GM21528 (cell line): ENCODE measurements at regions not wholly inside any gene's neighbourhood (a gene's known extent, or its start where the extent isn't known, plus 50 kb on each side); places are given as distances from the start of the nearest gene placed in this dataset.

Experiments used
- ATAC-seq: cut with Tn5 transposase; IDR thresholded peaks from one replicate; pipeline ENCODE4 v1.9.1; 2021; ENCODE audit warnings: mild to moderate bottlenecking, moderate library complexity; ENCODE audit not compliant: unreplicated experiment, low FRiP score

GRCh38 chr9:115633104-115633503 lies 515.1 kb upstream of the TNC start:
- ATAC-seq: no peak

- ATAC-seq: no peak
Measured at GRCh38 chr9:115635680-115636383, 517.8 kb upstream of the PAPPA start.

GRCh38 chr9:115636596-115636995 lies 517.0 kb upstream of the PAPPA start:
- ATAC-seq: no peak

- no peak for ATAC-seq
Measured at GRCh38 chr9:115637661-115638060, 515.9 kb upstream of the PAPPA start.

GRCh38 chr9:115640887-115641286 lies 512.7 kb upstream of the PAPPA start:
- no peak for ATAC-seq

GRCh38 chr9:115642285-115642684 lies 511.3 kb upstream of the PAPPA start:
- no peak for ATAC-seq

- no peak for ATAC-seq
Measured at GRCh38 chr9:115643948-115644727, 509.5 kb upstream of the PAPPA start.

GRCh38 chr9:115649991-115650472 lies 503.6 kb upstream of the PAPPA start:
- ATAC-seq: no peak

GRCh38 chr9:115650768-115651167 lies 502.8 kb upstream of the PAPPA start:
- ATAC-seq: no peak

- ATAC-seq: no peak
Measured at GRCh38 chr9:115651461-115651860, 502.1 kb upstream of the PAPPA start.

- ATAC-seq: no peak
Measured at GRCh38 chr9:115653171-115653606, 500.4 kb upstream of the PAPPA start.

GRCh38 chr9:115657695-115658094 lies 495.9 kb upstream of the PAPPA start:
- ATAC-seq: no peak

GRCh38 chr9:115665519-115665918 lies 488.1 kb upstream of the PAPPA start:
- ATAC-seq: no peak

- ATAC-seq: no peak
Measured at GRCh38 chr9:115668521-115668920, 485.1 kb upstream of the PAPPA start.

- ATAC-seq: no peak
Measured at GRCh38 chr9:115671236-115671962, 482.2 kb upstream of the PAPPA start.

GRCh38 chr9:115671963-115672305 lies 481.7 kb upstream of the PAPPA start:
- no peak for ATAC-seq

- no peak for ATAC-seq
Measured at GRCh38 chr9:115672477-115673316, 480.9 kb upstream of the PAPPA start.

GRCh38 chr9:115673599-115673998 lies 480.0 kb upstream of the PAPPA start:
- no peak for ATAC-seq

- ATAC-seq: no peak
Measured at GRCh38 chr9:115674091-115674490, 479.5 kb upstream of the PAPPA start.

- no peak for ATAC-seq
Measured at GRCh38 chr9:115675834-115676233, 477.8 kb upstream of the PAPPA start.
